Epithelial cell of proximal tubule (primary cell): ENCODE measurements at regions not wholly inside any gene's neighbourhood (a gene's known extent, or its start where the extent isn't known, plus 50 kb on each side); places are given as distances from the start of the nearest gene placed in this dataset.

ENCODE experiments used
- DNase-seq: peaks from one replicate; pipeline ENCODE4 v3.0.0-alpha.2; 2011; ENCODE audit warnings: low read depth
- H3K4me3 ChIP-seq: 2 replicates; pipeline ENCODE4 v1.5.1; 2011; ENCODE audit warnings: low read depth, mild to moderate bottlenecking, low read length
- CTCF ChIP-seq: conservative IDR thresholded peaks from 2 replicates; pipeline ENCODE4 v1.5.1; 2012; ENCODE audit warnings: low read depth, mild to moderate bottlenecking, low read length

GRCh38 chr1:47612819-47613218 lies 175.0 kb downstream of the FOXD2 start:
- DNase-seq = no peak
- no peak overlapping the region for H3K4me3 ChIP-seq
- TF ChIP-seq CTCF = no peak

GRCh38 chr1:47616036-47616435 lies 178.2 kb downstream of the FOXD2 start:
- TF ChIP-seq CTCF = no peak
- no peak for DNase-seq
- H3K4me3 ChIP-seq = no peak overlapping the region

- no peak overlapping the region for H3K4me3 ChIP-seq
- no peak for DNase-seq
- TF ChIP-seq CTCF = no peak
Measured at GRCh38 chr1:47616906-47617305, 179.1 kb downstream of the FOXD2 start.

GRCh38 chr1:47617381-47618221 lies 179.8 kb downstream of the FOXD2 start:
- DNase-seq = no peak
- TF ChIP-seq CTCF = no peak
- H3K4me3 ChIP-seq = no peak overlapping the region

GRCh38 chr1:47618222-47618720 lies 180.4 kb downstream of the FOXD2 start:
- TF ChIP-seq CTCF = no peak
- no peak overlapping the region for H3K4me3 ChIP-seq
- DNase-seq = no peak

GRCh38 chr1:47618830-47619229 lies 181.0 kb downstream of the FOXD2 start:
- no peak for TF ChIP-seq CTCF
- DNase-seq = no peak
- H3K4me3 ChIP-seq = no peak overlapping the region

GRCh38 chr1:47621483-47621882 lies 183.6 kb downstream of the FOXD2 start:
- no peak for DNase-seq
- H3K4me3 ChIP-seq = no peak overlapping the region
- TF ChIP-seq CTCF = no peak
